ENCODE measurements at regions not wholly inside any gene's neighbourhood (a gene's known extent, or its start where the extent isn't known, plus 50 kb on each side); places are given as distances from the start of the nearest gene placed in this dataset.

DNA sequence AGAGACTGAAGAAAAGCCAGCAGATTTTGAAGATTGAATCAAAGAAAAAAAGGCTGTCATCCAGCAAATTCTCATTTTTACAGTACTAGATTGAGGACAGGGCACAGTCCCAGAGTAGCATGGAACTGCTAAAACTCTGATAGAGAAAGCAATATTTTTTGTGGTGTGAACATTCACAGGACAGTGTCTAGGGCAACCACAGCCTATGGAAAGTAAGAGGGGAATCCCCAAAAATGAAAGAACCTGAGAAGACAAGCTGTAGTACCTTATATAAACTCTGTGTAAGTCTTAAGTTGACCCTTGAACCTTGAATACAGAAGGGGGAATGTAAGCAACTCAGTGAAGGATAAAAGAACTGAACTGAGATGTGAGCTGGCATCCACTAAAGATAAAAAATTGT lies 540.3 kb downstream of the HINT1 start:
- TF ChIP-seq GATA2 (CRISPR knock-in tag; IDR thresholded peaks at IDR 0.05) (no peak), YY1 (IDR thresholded peaks at IDR 0.05; ENCODE audit: low read depth) (no peak), USF2 (IDR thresholded peaks at IDR 0.05; ENCODE audit: borderline replicate concordance, low read depth, low read length) (no peak), CHD2 (IDR thresholded peaks at IDR 0.05; ENCODE audit: low read length, partially characterized antibody) (no peak), RCOR1 (IDR thresholded peaks at IDR 0.05; ENCODE audit: low read length) (no peak), EP300 (IDR thresholded peaks at IDR 0.05; ENCODE audit: borderline replicate concordance in 1 of 2, low read depth in 1 of 2, low read length in 1 of 2) (no peak), TAF1 (IDR thresholded peaks at IDR 0.05; ENCODE audit: borderline replicate concordance, low read depth, low read length) (no peak), TCF12 (IDR thresholded peaks at IDR 0.05) (no peak), RAD21 (IDR thresholded peaks at IDR 0.05; ENCODE audit: low read length) (no peak), SMC3 (IDR thresholded peaks at IDR 0.05; ENCODE audit: low read depth, low read length) (no peak), PBX3 (IDR thresholded peaks at IDR 0.05) (no peak)
- TF ChIP-seq, protein P1, sequence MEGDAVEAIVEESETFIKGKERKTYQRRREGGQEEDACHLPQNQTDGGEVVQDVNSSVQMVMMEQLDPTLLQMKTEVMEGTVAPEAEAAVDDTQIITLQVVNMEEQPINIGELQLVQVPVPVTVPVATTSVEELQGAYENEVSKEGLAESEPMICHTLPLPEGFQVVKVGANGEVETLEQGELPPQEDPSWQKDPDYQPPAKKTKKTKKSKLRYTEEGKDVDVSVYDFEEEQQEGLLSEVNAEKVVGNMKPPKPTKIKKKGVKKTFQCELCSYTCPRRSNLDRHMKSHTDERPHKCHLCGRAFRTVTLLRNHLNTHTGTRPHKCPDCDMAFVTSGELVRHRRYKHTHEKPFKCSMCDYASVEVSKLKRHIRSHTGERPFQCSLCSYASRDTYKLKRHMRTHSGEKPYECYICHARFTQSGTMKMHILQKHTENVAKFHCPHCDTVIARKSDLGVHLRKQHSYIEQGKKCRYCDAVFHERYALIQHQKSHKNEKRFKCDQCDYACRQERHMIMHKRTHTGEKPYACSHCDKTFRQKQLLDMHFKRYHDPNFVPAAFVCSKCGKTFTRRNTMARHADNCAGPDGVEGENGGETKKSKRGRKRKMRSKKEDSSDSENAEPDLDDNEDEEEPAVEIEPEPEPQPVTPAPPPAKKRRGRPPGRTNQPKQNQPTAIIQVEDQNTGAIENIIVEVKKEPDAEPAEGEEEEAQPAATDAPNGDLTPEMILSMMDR (IDR thresholded peaks at IDR 0.05), result no peak
- TF ChIP-seq, protein P2, sequence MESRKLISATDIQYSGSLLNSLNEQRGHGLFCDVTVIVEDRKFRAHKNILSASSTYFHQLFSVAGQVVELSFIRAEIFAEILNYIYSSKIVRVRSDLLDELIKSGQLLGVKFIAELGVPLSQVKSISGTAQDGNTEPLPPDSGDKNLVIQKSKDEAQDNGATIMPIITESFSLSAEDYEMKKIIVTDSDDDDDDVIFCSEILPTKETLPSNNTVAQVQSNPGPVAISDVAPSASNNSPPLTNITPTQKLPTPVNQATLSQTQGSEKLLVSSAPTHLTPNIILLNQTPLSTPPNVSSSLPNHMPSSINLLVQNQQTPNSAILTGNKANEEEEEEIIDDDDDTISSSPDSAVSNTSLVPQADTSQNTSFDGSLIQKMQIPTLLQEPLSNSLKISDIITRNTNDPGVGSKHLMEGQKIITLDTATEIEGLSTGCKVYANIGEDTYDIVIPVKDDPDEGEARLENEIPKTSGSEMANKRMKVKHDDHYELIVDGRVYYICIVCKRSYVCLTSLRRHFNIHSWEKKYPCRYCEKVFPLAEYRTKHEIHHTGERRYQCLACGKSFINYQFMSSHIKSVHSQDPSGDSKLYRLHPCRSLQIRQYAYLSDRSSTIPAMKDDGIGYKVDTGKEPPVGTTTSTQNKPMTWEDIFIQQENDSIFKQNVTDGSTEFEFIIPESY (IDR thresholded peaks at IDR 0.05; ENCODE audit: borderline replicate concordance, low read depth), result no peak
- TF ChIP-seq, protein P3, sequence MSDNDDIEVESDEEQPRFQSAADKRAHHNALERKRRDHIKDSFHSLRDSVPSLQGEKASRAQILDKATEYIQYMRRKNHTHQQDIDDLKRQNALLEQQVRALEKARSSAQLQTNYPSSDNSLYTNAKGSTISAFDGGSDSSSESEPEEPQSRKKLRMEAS (IDR thresholded peaks at IDR 0.05; ENCODE audit: low read depth), result no peak
